KG1 (cell line): ENCODE measurements at regions not wholly inside any gene's neighbourhood (a gene's known extent, or its start where the extent isn't known, plus 50 kb on each side); places are given as distances from the start of the nearest gene placed in this dataset.
A peak's percentile ranks its signal among the peaks of the same experiment; 100 is the strongest.
"Not testable (repeated sequence)": the region's sequence is repeated elsewhere in the genome, so short reads cannot be mapped to it uniquely, and the experiment has no call there.

ENCODE experiments used
- DNase-seq: peaks from one replicate; lab custom pipeline; 2025; lab: John Stamatoyannopoulos, UW

- DNase-seq: no peak
Measured at GRCh38 chr7:67913604-67914003, 917.0 kb downstream of the TYW1 start.

GRCh38 chr7:67916111-67916510 is 919.5 kb downstream of the TYW1 start:
- DNase-seq: not testable (repeated sequence)

- no peak for DNase-seq
Measured at GRCh38 chr7:67916571-67917436, 920.2 kb downstream of the TYW1 start.

- no peak for DNase-seq
Measured at GRCh38 chr7:67917437-67917755, 920.8 kb downstream of the TYW1 start.

- peak; percentile 38 for DNase-seq
Measured at GRCh38 chr7:67918158-67918557, 921.5 kb downstream of the TYW1 start.

GRCh38 chr7:67923286-67923685 is 926.7 kb downstream of the TYW1 start:
- DNase-seq: no peak

GRCh38 chr7:67928141-67928540 is 931.5 kb downstream of the TYW1 start:
- no peak for DNase-seq

- not testable (repeated sequence) for DNase-seq
Measured at GRCh38 chr7:67936447-67936846, 939.8 kb downstream of the TYW1 start.

GRCh38 chr7:67940400-67940799 is 943.8 kb downstream of the TYW1 start:
- no peak for DNase-seq

GRCh38 chr7:67947191-67947590 is 950.6 kb downstream of the TYW1 start:
- no peak for DNase-seq

GRCh38 chr7:67947646-67948045 is 951.0 kb downstream of the TYW1 start:
- DNase-seq: no peak

GRCh38 chr7:67950321-67951083 is 953.9 kb downstream of the TYW1 start:
- DNase-seq: peak; percentile 1

GRCh38 chr7:67955061-67955460 is 958.4 kb downstream of the TYW1 start:
- no peak for DNase-seq

GRCh38 chr7:67962863-67963262 is 966.2 kb downstream of the TYW1 start:
- DNase-seq: no peak

- DNase-seq: no peak
Measured at GRCh38 chr7:67976490-67976889, 979.9 kb downstream of the TYW1 start.

GRCh38 chr7:67983486-67983885 is 986.9 kb downstream of the TYW1 start:
- DNase-seq: no peak

GRCh38 chr7:67984326-67984725 is 987.7 kb downstream of the TYW1 start:
- no peak for DNase-seq

GRCh38 chr7:67989142-67989541 is 992.5 kb downstream of the TYW1 start:
- DNase-seq: no peak

GRCh38 chr7:67990003-67990402 is 993.4 kb downstream of the TYW1 start:
- DNase-seq: no peak

GRCh38 chr7:67990716-67991115 is 994.1 kb downstream of the TYW1 start:
- DNase-seq: no peak

- DNase-seq: no peak
Measured at GRCh38 chr7:67992287-67992686, 995.7 kb downstream of the TYW1 start.

- no peak for DNase-seq
Measured at GRCh38 chr7:68005992-68006391, 1009.4 kb downstream of the TYW1 start.

- DNase-seq: no peak
Measured at GRCh38 chr7:68006619-68007018, 1010.0 kb downstream of the TYW1 start.
